Esophagus squamous epithelium (tissue), 4 donors: ENCODE measurements at regions not wholly inside any gene's neighbourhood (a gene's known extent, or its start where the extent isn't known, plus 50 kb on each side); places are given as distances from the start of the nearest gene placed in this dataset.

ENCODE experiments used
- CTCF ChIP-seq, 6 experiments: fragments of 450-650 bp in 4 of 6; fragments of 200-600 bp in 2 of 6; sonication (generic) in 2 of 6; IDR thresholded peaks; one replicate each; pipeline ENCODE4 v1.5.1; 2016 to 2019; ENCODE audit warnings: antibody characterized with exemption in 6 of 6, mild to moderate bottlenecking in 4 of 6, moderate library complexity in 4 of 6
- POLR2A ChIP-seq, 4 donors: fragments of 450-650 bp; IDR thresholded peaks; one replicate each; pipeline ENCODE4 v1.6.1; 2017; ENCODE audit warnings: antibody characterized with exemption in 4 of 4, mild to moderate bottlenecking in 4 of 4, moderate library complexity in 3 of 4

GRCh38 chr10:105827133-105827532 is 1186.0 kb downstream of the SORCS3 start:
- TF ChIP-seq CTCF (IDR thresholded peaks at IDR 0.05) (no peak), POLR2A (IDR thresholded peaks at IDR 0.05) (no peak)
